Ectodermal cell (in vitro differentiated cells): ENCODE measurements at regions not wholly inside any gene's neighbourhood (a gene's known extent, or its start where the extent isn't known, plus 50 kb on each side); places are given as distances from the start of the nearest gene placed in this dataset.

Experiments
- H3K27ac ChIP-seq: 2 replicates; pipeline ENCODE4 v1.7.0; 2013; ENCODE audit warnings: mild to moderate bottlenecking, low read depth, low read length; ENCODE audit not compliant: insufficient read depth, poor library complexity, severe bottlenecking
- H3K27me3 ChIP-seq: 2 replicates; pipeline ENCODE4 v1.7.0; 2013; ENCODE audit warnings: mild to moderate bottlenecking, low read length; ENCODE audit not compliant: insufficient read depth, control insufficient read depth, poor library complexity, severe bottlenecking
- H3K36me3 ChIP-seq: one replicate; pipeline ENCODE4 v1.7.0; 2013; ENCODE audit warnings: low read length; ENCODE audit not compliant: control insufficient read depth, insufficient read depth
- H3K4me1 ChIP-seq: one replicate; pipeline ENCODE4 v1.7.0; 2013; ENCODE audit warnings: low read length; ENCODE audit not compliant: control insufficient read depth, insufficient read depth
- H3K4me3 ChIP-seq: 2 replicates; pipeline ENCODE4 v1.7.0; 2013; ENCODE audit warnings: low read depth, low read length, control low read depth; ENCODE audit not compliant: insufficient read depth
- H3K9me3 ChIP-seq: 2 replicates; pipeline ENCODE4 v1.7.0; 2013; ENCODE audit warnings: mild to moderate bottlenecking, low read length, moderate library complexity; ENCODE audit not compliant: control insufficient read depth
- WGBS, 2 experiments: methylation state at CpG; one replicate each; pipeline ENCODE4 v1.1.7; 2013; ENCODE audit warnings: missing lambda C conversion rate in 2 of 2; 5-methylcytosine and 5-hydroxymethylcytosine counted together

DNA sequence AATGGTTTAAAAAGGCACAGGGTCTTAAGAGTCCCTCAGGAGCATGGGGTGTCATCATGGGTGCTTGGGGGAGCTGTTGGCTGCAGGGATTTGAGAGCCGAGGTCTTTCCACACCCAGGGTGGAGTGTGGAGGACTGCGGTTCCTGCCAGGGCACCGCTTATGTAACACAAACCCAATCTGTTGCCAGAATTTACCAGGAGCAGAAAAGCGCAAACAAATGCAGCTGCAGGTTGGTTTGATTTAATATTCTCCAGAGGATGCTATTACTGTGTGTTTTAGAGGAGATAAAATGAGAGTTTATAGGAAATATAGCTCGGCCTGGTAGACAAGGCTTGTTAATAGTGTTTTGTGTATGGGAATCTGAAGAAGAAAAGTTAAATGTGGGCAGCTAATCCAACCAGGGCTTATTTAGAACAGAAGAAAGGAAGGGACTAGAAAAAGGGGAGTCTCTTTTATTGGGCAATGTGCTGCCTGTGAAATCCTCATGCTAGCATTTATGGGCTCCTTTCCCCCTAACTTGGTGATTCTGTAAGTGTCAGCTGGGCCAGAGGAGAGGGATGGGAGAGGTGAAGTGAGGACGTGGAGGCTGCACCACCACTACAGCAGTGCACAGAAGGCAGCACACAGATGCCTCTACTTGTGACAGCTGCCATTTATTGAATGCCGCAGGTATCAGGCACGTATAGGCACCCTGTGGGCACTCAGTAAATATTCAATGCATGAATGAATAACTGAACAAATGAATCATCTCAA lies 174.7 kb downstream of the KATNIP start:
- H3K4me3 ChIP-seq = no peak overlapping the region
- no peaks in the 10 kb centered on the region for H3K9me3 ChIP-seq
- H3K4me1 ChIP-seq = peaks cover 13% of the 10 kb centered on the region
- peaks cover 10% of the 10 kb centered on the region for H3K36me3 ChIP-seq
- WGBS, 2 experiments = 87 to 97% methylated on average over 8 of the region's 8 CpGs
- peak overlapping the region; percentile 36 for H3K27ac ChIP-seq
- H3K27me3 ChIP-seq = no peaks in the 10 kb centered on the region

DNA sequence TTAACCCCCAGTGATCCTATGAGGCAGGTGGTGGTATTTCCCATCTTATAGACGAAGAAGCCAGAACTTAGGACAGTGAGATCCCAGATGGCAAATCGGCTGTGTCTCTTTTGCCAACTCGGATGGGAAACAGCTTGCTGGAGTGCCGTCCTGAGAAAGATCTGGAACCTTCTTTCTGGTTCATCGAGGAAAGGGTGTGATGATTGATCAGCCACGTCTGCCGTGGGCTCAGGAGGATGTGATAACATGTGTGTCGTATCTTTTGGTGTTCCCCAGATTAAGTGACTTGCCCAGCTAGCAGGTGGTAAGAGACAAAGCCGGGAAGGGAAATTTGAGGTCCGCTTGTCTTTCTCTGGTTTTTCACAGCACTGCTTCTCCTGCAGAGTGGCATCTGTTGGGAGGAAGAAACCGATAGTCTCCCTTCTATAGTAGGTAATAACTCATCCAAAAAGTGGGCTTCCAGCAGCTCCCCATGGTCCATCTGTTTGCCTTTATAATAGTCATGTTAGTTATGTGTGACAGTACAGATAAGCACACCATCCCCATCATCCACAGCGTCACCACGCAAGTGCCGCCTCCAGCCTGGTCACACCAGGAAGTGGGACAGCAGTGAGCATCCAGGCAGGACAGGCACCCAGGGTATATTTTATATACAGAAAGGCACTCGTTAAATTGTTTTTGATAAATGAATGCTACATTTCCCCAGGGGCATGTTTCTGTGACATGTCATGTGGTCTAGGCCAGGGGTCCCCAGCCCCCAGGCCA lies 175.5 kb downstream of the KATNIP start:
- no peak overlapping the region for H3K4me3 ChIP-seq
- no peak overlapping the region for H3K27ac ChIP-seq
- H3K36me3 ChIP-seq = peaks cover 10% of the 10 kb centered on the region
- H3K27me3 ChIP-seq = no peaks in the 10 kb centered on the region
- H3K9me3 ChIP-seq = no peaks in the 10 kb centered on the region
- peaks cover 12% of the 10 kb centered on the region for H3K4me1 ChIP-seq
- WGBS, 2 experiments = 94% methylated on average over 15 of the region's 15 CpGs

DNA sequence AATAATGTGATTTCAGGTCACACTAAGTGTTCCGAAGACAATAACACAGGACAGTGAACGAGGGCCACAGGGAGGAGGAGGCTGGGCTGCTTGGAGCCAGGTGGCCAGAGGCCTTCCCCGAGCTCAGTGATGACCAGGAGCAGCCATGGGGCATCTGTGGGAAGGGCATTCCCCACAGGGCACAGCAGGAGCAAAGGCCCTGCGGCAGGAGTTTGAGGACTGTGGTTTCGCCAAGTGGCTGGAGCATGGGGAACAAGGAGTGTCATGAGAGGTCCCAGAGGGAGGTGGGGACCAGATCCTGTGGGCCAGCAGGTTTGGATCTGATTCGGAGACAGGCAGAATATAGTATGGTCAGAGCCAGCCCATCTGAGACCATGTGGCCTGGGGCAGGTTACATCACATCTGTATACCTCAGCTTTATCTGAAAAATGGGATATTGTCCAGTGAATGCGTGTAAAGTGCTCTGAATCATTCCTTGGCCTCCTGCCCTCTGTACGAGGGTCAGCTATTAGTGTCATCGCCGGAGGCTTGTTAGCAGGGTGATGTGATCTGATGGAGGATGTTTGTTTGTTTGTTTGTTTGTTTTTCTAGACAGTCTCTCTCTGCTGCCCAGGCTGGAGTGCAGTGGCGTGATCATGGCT lies 176.8 kb downstream of the KATNIP start:
- 95 to 96% methylated on average over 11 of the region's 11 CpGs for WGBS, 2 experiments
- Histone ChIP-seq H3K27me3 (no peaks in the 10 kb centered on the region), H3K27ac (no peak overlapping the region), H3K36me3 (peaks cover 10% of the 10 kb centered on the region), H3K4me1 (no peaks in the 10 kb centered on the region), H3K9me3 (no peaks in the 10 kb centered on the region), H3K4me3 (no peak overlapping the region)

DNA sequence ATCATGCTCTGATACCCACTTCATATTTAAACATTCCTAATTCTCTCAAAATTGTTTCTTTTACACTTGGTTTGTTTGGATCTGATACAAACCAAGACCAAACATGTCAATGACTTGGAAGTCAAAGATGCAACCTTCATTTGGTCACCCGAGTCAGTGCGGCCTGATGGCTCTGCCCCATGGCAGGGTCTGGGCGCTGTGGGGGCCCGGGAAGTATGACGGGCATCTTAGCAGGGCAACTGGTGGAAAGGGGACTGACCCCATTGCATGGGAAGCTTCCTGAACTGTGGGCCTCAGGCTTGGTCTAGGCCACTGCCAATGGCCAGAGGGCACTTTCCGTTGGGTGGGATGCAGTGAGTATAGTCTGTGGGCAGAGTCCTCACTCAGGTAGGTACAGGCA lies 178.0 kb downstream of the KATNIP start:
- Histone ChIP-seq H3K27ac (no peak overlapping the region), H3K27me3 (no peaks in the 10 kb centered on the region), H3K4me1 (no peaks in the 10 kb centered on the region), H3K4me3 (no peak overlapping the region), H3K36me3 (peaks cover 10% of the 10 kb centered on the region), H3K9me3 (no peaks in the 10 kb centered on the region)
- 94 to 99% methylated on average over 6 of the region's 6 CpGs for WGBS, 2 experiments

DNA sequence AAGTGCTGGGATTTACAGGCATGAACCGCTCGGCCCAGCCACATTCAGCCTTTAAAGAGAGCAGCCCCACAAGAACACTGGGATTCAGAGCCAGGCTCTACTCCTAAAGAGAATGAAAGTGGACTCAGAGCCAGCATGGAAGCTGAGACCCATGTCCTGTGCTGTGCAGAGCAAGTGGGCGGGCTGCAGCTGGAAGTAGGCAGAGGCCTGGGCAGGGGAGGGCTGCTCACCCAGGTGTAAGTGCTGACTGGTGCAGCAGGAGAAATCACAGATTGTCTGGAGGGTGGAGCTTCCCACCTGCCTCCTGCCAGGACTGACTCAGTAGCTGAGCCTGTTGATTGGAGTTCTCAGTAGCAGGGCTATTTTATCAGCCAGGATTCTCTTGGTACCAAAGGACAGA lies 178.7 kb downstream of the KATNIP start:
- H3K27ac ChIP-seq = no peak overlapping the region
- WGBS, 2 experiments = 95 to 96% methylated on average over 3 of the region's 3 CpGs
- no peaks in the 10 kb centered on the region for H3K4me1 ChIP-seq
- H3K4me3 ChIP-seq = no peak overlapping the region
- H3K9me3 ChIP-seq = no peaks in the 10 kb centered on the region
- peaks cover 10% of the 10 kb centered on the region for H3K36me3 ChIP-seq
- no peaks in the 10 kb centered on the region for H3K27me3 ChIP-seq

DNA sequence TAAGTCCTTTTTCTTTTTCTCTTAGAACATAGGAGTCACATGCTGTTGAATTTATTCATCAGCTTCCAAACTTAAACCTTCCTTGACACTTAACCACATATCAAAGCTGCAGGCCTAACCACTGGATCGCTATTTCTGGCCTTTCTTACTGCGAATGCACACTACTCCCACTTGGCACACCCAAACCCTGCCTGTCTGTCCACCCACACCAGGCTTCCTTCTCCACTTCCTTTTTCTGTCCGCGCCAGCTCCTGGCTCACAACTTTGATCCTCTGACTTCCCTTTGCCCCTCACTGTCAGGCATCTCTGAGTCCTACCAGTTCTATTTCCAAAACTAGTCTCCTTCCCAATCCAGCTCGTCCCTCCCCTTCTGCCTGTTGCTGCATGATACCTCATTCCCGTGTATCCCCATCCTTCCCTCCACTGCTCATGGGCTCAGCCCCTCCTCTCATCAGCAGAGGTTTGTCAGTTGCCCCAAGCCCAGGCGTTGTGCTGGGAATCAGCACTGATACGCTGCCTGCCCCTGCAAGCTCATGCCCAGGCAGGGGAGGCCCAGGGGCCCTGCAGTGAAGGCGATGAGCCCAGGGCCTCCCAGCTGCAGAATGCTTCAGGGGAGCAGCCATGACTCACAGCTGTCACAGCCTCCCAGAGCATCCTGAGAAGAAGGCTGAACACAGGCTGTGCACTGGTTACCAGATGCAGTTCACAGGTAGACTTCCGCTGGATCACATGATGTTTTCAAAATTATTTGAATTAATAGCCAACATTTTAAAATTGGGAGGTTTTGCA lies 179.8 kb downstream of the KATNIP start:
- no peaks in the 10 kb centered on the region for H3K4me1 ChIP-seq
- no peaks in the 10 kb centered on the region for H3K9me3 ChIP-seq
- no peak overlapping the region for H3K4me3 ChIP-seq
- no peak overlapping the region for H3K27ac ChIP-seq
- peaks cover 10% of the 10 kb centered on the region for H3K36me3 ChIP-seq
- no peaks in the 10 kb centered on the region for H3K27me3 ChIP-seq
- WGBS, 2 experiments = 86 to 89% methylated on average over 10 of the region's 10 CpGs

DNA sequence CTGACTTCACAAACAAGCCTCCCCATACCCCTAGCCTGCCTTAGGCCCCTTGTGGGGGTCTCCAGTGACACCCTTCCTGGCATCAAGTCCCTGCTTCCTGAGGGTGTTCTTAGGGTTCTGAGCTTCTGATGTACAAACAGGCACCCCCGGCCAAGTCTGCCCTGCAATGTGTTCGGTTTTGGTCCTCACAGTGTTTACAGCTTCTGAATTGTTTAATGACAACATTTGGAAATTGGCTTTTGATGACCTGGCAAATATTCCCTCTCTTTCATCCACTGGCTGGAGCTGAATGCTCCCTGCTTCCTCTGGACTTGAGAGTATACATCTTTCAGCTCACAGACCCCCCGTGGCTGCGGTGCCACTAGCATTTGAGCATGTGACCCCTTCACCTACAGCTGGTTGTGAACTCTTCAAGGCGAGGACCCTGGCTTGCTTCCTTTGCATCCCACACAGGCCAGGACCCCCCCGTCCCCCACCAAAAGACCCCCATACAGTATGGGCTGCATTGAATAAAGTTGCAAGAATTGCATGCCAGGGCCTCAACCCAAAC lies 180.8 kb downstream of the KATNIP start:
- Histone ChIP-seq H3K4me3 (no peak overlapping the region), H3K36me3 (peaks cover 10% of the 10 kb centered on the region), H3K27me3 (no peaks in the 10 kb centered on the region), H3K27ac (no peak overlapping the region), H3K9me3 (no peaks in the 10 kb centered on the region), H3K4me1 (no peaks in the 10 kb centered on the region)
- 91 to 93% methylated on average over 6 of the region's 6 CpGs for WGBS, 2 experiments

DNA sequence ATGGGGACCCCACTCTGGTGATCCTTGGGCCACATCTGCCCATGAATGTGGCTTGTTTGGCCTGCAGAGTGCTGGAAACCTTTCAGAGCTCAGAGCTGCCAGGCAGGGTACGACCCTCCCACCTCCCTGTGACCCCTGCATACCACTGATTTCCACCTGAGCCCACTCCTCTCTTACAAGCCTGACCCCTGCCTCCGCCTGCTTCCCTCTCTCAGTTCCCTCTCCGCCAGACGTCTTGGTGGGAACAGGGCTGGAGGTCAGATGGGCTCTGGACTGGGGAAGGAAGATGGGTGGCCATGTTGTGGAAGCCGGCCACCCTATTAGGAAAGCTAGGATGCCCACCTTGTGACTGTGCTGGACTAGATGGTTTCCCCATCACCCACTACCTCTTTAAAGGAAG lies 185.1 kb downstream of the KATNIP start:
- no peaks in the 10 kb centered on the region for H3K9me3 ChIP-seq
- no peaks in the 10 kb centered on the region for H3K36me3 ChIP-seq
- no peaks in the 10 kb centered on the region for H3K27me3 ChIP-seq
- H3K4me1 ChIP-seq = no peaks in the 10 kb centered on the region
- 85 to 94% methylated on average over 4 to 5 of the region's 5 CpGs for WGBS, 2 experiments
- H3K4me3 ChIP-seq = no peak overlapping the region
- no peak overlapping the region for H3K27ac ChIP-seq

DNA sequence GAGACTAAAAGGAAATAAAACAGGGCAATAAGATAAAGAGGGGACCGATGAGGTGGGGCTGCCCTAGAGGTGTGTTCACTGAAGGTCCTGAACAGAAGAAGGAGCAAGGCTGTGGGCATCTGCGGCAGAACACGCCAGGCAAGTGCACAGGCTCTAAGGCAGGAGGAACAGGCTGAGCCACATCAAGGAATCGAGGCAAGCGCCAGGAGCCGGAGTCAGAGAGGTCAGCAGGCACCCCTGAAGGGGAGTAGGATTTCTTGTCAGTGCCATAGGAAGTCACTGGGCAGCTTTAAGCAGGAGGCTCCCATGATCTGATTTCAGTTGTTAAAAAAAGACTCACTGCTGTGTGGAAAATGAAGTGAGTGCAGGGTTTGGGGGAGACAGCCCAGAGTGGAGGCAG lies 186.5 kb downstream of the KATNIP start:
- no peaks in the 10 kb centered on the region for H3K36me3 ChIP-seq
- H3K27ac ChIP-seq = no peak overlapping the region
- H3K4me1 ChIP-seq = no peaks in the 10 kb centered on the region
- no peaks in the 10 kb centered on the region for H3K9me3 ChIP-seq
- 96 to 98% methylated on average over 6 of the region's 6 CpGs for WGBS, 2 experiments
- H3K27me3 ChIP-seq = no peaks in the 10 kb centered on the region
- H3K4me3 ChIP-seq = no peak overlapping the region
